MM.1S (cell line): ENCODE measurements at regions not wholly inside any gene's neighbourhood (a gene's known extent, or its start where the extent isn't known, plus 50 kb on each side); places are given as distances from the start of the nearest gene placed in this dataset.
A peak's percentile ranks its signal among the peaks of the same experiment; 100 is the strongest.

Experiments
- DNase-seq: peaks from one replicate; pipeline ENCODE4 v3.0.0-alpha.2; 2015
- H2AFZ ChIP-seq: fragments of 300-600 bp; sonication (generic); 2 replicates; pipeline ENCODE4 v1.6.0; 2016; ENCODE audit warnings: antibody characterized with exemption, low read length
- H3F3A ChIP-seq: fragments of 300-600 bp; sonication (generic); 2 replicates; pipeline ENCODE4 v1.6.1; 2016; ENCODE audit warnings: mild to moderate bottlenecking, antibody characterized with exemption, low read length, moderate library complexity, mixed read lengths; ENCODE audit not compliant: insufficient read depth
- H3K27ac ChIP-seq: fragments of 300-600 bp; sonication (generic); 2 replicates; pipeline ENCODE4 v1.5.1; 2016; ENCODE audit warnings: mild to moderate bottlenecking, low read length
- H3K27me3 ChIP-seq: fragments of 300-600 bp; sonication (generic); replicated peaks from 2 replicates; pipeline ENCODE4 v1.6.0; 2016; ENCODE audit warnings: low read length; ENCODE audit not compliant: insufficient read depth
- H3K36me3 ChIP-seq: fragments of 300-600 bp; sonication (generic); replicated peaks from 2 replicates; pipeline ENCODE4 v1.6.1; 2016; ENCODE audit warnings: mild to moderate bottlenecking, low read length, mixed read lengths; ENCODE audit not compliant: insufficient read depth
- H3K4me1 ChIP-seq: fragments of 300-600 bp; sonication (generic); 2 replicates; pipeline ENCODE4 v1.6.1; 2016; ENCODE audit warnings: low read length, mixed read lengths
- H3K4me2 ChIP-seq: fragments of 300-600 bp; sonication (generic); 2 replicates; pipeline ENCODE4 v1.6.0; 2016; ENCODE audit warnings: low read depth, low read length
- H3K4me3 ChIP-seq: fragments of 300-600 bp; sonication (generic); 2 replicates; pipeline ENCODE4 v1.5.1; 2016; ENCODE audit warnings: low read length, mixed read lengths
- H3K79me2 ChIP-seq: fragments of 300-600 bp; sonication (generic); 2 replicates; pipeline ENCODE4 v1.6.1; 2016; ENCODE audit warnings: mixed run types, low read length, mixed read lengths
- H3K9ac ChIP-seq: fragments of 300-600 bp; sonication (generic); 2 replicates; pipeline ENCODE4 v1.6.1; 2016; ENCODE audit warnings: low read length, mixed read lengths
- H3K9me2 ChIP-seq: fragments of 300-600 bp; sonication (generic); replicated peaks from 2 replicates; pipeline ENCODE4 v1.6.1; 2016; ENCODE audit warnings: mild to moderate bottlenecking, low read length, mixed read lengths; ENCODE audit not compliant: insufficient read depth
- H3K9me3 ChIP-seq: fragments of 300-600 bp; sonication (generic); replicated peaks from 2 replicates; pipeline ENCODE4 v1.6.1; 2016; ENCODE audit warnings: mild to moderate bottlenecking, low read length, mixed read lengths; ENCODE audit not compliant: insufficient read depth
- H4K20me1 ChIP-seq: fragments of 300-600 bp; sonication (generic); 2 replicates; pipeline ENCODE4 v1.6.1; 2016; ENCODE audit warnings: mild to moderate bottlenecking, low read length, moderate library complexity, mixed read lengths; ENCODE audit not compliant: insufficient read depth
- EZH2 ChIP-seq: fragments of 300-600 bp; sonication (generic); optimal IDR thresholded peaks from 2 replicates; pipeline ENCODE3; 2017; ENCODE audit warnings: low read depth, mild to moderate bottlenecking, antibody characterized with exemption, low read length, mixed read lengths
- EZH2phosphoT487 ChIP-seq: fragments of 300-600 bp; sonication (generic); IDR thresholded peaks from 2 replicates; pipeline ENCODE4 v1.6.1; 2018; ENCODE audit warnings: antibody characterized with exemption, low read length
- TF ChIP-seq, protein P1 (sequence below): fragments of 300-600 bp; sonication (generic); IDR thresholded peaks from 2 replicates; pipeline ENCODE4 v1.5.1; 2016; ENCODE audit warnings: antibody characterized with exemption, low read length, mixed read lengths

DNA sequence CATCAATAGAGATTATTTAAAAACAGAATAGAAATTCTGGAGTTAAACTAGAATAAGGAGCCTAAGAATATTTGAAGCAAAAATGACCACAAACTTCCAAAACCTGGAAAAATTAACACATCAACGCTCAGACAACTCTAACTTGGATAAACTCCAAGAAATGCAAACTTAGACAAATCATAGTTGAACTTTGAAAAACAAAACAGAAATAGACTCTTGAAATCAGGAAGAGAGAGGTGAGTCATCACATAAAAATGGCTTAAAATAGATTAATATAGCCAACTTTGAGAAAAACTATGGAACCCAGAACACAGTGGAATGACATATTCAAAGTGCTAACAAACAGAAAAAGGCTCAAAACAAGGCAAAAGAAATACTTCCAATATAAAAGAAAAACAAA, 974.2 kb downstream of the JRKL start:
- no peaks in the 10 kb centered on the region for H3K9me3 ChIP-seq
- no peaks in the 10 kb centered on the region for H4K20me1 ChIP-seq
- H2AFZ ChIP-seq, result no peak overlapping the region
- H3K4me3 ChIP-seq, result no peak overlapping the region
- no peaks in the 10 kb centered on the region for H3K27me3 ChIP-seq
- TF ChIP-seq EZH2, result no peak
- no peak for TF ChIP-seq EZH2phosphoT487
- TF ChIP-seq, protein P1, sequence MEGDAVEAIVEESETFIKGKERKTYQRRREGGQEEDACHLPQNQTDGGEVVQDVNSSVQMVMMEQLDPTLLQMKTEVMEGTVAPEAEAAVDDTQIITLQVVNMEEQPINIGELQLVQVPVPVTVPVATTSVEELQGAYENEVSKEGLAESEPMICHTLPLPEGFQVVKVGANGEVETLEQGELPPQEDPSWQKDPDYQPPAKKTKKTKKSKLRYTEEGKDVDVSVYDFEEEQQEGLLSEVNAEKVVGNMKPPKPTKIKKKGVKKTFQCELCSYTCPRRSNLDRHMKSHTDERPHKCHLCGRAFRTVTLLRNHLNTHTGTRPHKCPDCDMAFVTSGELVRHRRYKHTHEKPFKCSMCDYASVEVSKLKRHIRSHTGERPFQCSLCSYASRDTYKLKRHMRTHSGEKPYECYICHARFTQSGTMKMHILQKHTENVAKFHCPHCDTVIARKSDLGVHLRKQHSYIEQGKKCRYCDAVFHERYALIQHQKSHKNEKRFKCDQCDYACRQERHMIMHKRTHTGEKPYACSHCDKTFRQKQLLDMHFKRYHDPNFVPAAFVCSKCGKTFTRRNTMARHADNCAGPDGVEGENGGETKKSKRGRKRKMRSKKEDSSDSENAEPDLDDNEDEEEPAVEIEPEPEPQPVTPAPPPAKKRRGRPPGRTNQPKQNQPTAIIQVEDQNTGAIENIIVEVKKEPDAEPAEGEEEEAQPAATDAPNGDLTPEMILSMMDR, result no peak
- peak overlapping the region; percentile 27; the same call in 1 of the 2 replicates for H3K4me2 ChIP-seq
- no peak overlapping the region for H3K27ac ChIP-seq
- H3K79me2 ChIP-seq, result no peaks in the 10 kb centered on the region
- DNase-seq, result peak; percentile 12
- no peaks in the 10 kb centered on the region for H3K9me2 ChIP-seq
- no peaks in the 10 kb centered on the region for H3K36me3 ChIP-seq
- H3K9ac ChIP-seq, result no peak overlapping the region
- no peaks in the 10 kb centered on the region for H3F3A ChIP-seq
- peaks cover 9% of the 10 kb centered on the region for H3K4me1 ChIP-seq

DNA sequence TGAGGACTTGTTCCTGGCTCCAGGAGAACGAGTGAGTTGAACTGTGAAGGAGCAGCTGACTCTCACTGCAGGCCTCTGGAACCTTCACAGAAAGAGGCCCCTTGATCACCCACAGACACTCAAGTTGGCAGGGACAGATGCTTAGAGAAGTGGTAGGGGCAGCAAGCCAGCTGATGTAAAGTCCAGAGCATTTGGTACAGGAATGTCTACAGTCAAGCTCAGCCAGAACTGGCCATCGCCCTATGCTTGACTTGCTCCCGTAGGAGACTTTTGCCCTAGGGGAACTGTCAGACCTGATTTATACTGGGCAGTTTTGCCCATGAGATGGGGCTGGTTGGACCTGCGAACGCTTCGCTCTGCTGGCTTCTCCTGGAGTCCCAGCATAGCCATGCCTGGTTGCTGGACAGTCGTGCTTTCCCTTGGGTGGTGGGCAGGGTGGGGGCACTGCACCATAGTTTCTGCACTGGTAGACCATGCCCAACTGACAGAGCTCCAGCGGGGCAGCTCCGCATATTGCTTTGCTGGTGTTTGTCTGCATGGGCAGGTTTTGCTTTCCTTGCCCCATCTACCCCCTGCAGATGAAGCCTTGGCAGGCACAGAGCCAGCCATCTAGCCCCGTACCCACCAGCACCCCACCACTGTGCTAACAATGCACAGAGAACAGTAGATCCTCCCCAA, 977.7 kb downstream of the JRKL start:
- peaks cover 9% of the 10 kb centered on the region for H3K4me1 ChIP-seq
- H3K4me2 ChIP-seq, result no peak overlapping the region
- H4K20me1 ChIP-seq, result no peaks in the 10 kb centered on the region
- H3K27me3 ChIP-seq, result no peaks in the 10 kb centered on the region
- H3K9me2 ChIP-seq, result no peaks in the 10 kb centered on the region
- no peak overlapping the region for H3K9ac ChIP-seq
- no peaks in the 10 kb centered on the region for H3K36me3 ChIP-seq
- no peaks in the 10 kb centered on the region for H3K79me2 ChIP-seq
- no peak overlapping the region for H3K27ac ChIP-seq
- no peaks in the 10 kb centered on the region for H3K9me3 ChIP-seq
- no peaks in the 10 kb centered on the region for H3F3A ChIP-seq
- H3K4me3 ChIP-seq, result no peak overlapping the region
- H2AFZ ChIP-seq, result no peak overlapping the region
- TF ChIP-seq EZH2phosphoT487, result no peak
- no peak for TF ChIP-seq EZH2
- TF ChIP-seq, protein P1, result no peak
- no peak for DNase-seq

DNA sequence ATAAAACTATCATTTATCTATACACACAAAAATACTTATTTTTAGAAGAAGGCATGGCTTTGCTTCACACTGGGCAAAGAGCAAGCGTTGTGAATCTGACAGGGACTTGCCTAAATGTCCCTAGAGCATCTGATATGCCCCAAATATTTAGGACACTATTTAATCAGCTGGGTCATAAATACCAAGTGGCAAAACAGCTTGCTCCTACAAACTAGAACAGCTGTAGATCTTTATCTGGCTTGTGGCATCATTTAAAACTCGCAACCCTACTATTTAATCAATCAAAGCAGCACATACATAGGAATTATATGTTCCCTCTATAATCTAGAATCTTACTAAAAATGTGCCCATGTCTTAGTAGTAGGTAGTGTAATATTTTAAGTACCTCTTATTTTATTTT, 999.5 kb downstream of the JRKL start:
- DNase-seq, result no peak
- Histone ChIP-seq H3K79me2 (no peaks in the 10 kb centered on the region), H3K9ac (no peak overlapping the region), H3K4me2 (no peak overlapping the region), H3K27ac (no peak overlapping the region), H3K36me3 (no peaks in the 10 kb centered on the region), H3F3A (no peaks in the 10 kb centered on the region), H3K4me1 (no peaks in the 10 kb centered on the region), H4K20me1 (no peaks in the 10 kb centered on the region), H3K27me3 (no peaks in the 10 kb centered on the region), H2AFZ (no peak overlapping the region), H3K4me3 (no peak overlapping the region), H3K9me3 (no peaks in the 10 kb centered on the region), H3K9me2 (no peaks in the 10 kb centered on the region)
- TF ChIP-seq EZH2phosphoT487, result no peak

DNA sequence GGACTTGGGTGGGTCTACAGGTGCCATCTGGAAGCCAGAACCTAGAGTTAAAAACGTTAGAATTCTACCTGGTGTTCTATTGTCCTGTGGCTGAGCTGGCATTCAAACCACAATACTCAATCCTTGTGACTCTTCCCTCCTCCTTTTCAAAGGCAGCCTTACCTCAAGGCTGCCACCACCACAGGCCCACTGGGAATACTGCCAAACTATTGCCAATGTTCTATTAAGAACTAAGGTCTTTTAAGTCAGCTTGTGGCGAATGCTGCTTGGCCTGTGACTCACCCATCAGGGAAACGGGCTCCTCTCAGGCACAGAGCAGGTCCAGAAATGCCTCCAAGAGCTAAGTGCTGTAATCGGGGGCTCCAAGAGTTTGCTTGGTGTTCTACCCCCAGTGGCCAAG, 1008.4 kb downstream of the JRKL start:
- H3K36me3 ChIP-seq, result no peaks in the 10 kb centered on the region
- H3K4me1 ChIP-seq, result no peaks in the 10 kb centered on the region
- H3K79me2 ChIP-seq, result no peaks in the 10 kb centered on the region
- H2AFZ ChIP-seq, result no peak overlapping the region
- H3F3A ChIP-seq, result no peaks in the 10 kb centered on the region
- no peak overlapping the region for H3K27ac ChIP-seq
- H3K27me3 ChIP-seq, result no peaks in the 10 kb centered on the region
- H3K9me2 ChIP-seq, result no peaks in the 10 kb centered on the region
- no peak overlapping the region for H3K9ac ChIP-seq
- no peaks in the 10 kb centered on the region for H3K9me3 ChIP-seq
- H4K20me1 ChIP-seq, result no peaks in the 10 kb centered on the region
- DNase-seq, result no peak
- TF ChIP-seq EZH2, result no peak
- no peak for TF ChIP-seq EZH2phosphoT487
- TF ChIP-seq, protein P1, result no peak
- no peak overlapping the region for H3K4me3 ChIP-seq
- H3K4me2 ChIP-seq, result no peak overlapping the region
